GM12878 (cell line): ENCODE measurements at regions not wholly inside any gene's neighbourhood (a gene's known extent, or its start where the extent isn't known, plus 50 kb on each side); places are given as distances from the start of the nearest gene placed in this dataset.

ENCODE experiments used
- ASH2L ChIP-seq: fragments of 300-600, 200-600 bp; sonication (generic); IDR thresholded peaks from 2 replicates; pipeline ENCODE4 v1.6.1; 2017; ENCODE audit warnings: low read depth, mild to moderate bottlenecking, borderline replicate concordance
- ATF2 ChIP-seq: IDR thresholded peaks from 2 replicates; pipeline ENCODE4 v1.6.1; 2012; ENCODE audit warnings: low read length, inconsistent platforms
- BACH1 ChIP-seq: fragments of 450-650 bp; IDR thresholded peaks from 2 replicates; pipeline ENCODE4 v1.6.1; 2017; ENCODE audit warnings: mild to moderate bottlenecking, borderline replicate concordance
- CBX5 ChIP-seq: sonication (generic); IDR thresholded peaks from 2 replicates; pipeline ENCODE4 v1.6.1; 2016; ENCODE audit warnings: low read depth, moderate library complexity, mild to moderate bottlenecking, inconsistent platforms
- CHD1 ChIP-seq: IDR thresholded peaks from 2 replicates; pipeline ENCODE4 v1.6.1; 2012; ENCODE audit warnings: low read depth, low read length, improper control_type of control experiment
- E2F4 ChIP-seq: IDR thresholded peaks from 2 replicates; pipeline ENCODE4 v1.6.1; 2012; ENCODE audit warnings: low read depth, low read length, improper control_type of control experiment
- E4F1 ChIP-seq: fragments of 450-650 bp; IDR thresholded peaks from 2 replicates; pipeline ENCODE4 v1.6.1; 2018; ENCODE audit warnings: borderline replicate concordance, mild to moderate bottlenecking; ENCODE audit not compliant: partially characterized antibody
- EED ChIP-seq: sonication (generic); IDR thresholded peaks from 2 replicates; pipeline ENCODE4 v1.6.1; 2016; ENCODE audit warnings: antibody characterized with exemption, low read depth
- ETV6 ChIP-seq, 2 experiments: fragments of 450-650 bp in 1 of 2; IDR thresholded peaks in 1 of 2; conservative IDR thresholded peaks in 1 of 2; 2 replicates each; pipeline ENCODE4 v1.6.1; 2014; ENCODE audit warnings: antibody characterized with exemption in 1 of 2, borderline replicate concordance in 1 of 2, low read depth in 1 of 2, mild to moderate bottlenecking in 1 of 2, moderate library complexity in 1 of 2
- GATAD2B ChIP-seq: fragments of 450-650 bp; conservative IDR thresholded peaks from 2 replicates; pipeline ENCODE4 v1.6.1; 2017; ENCODE audit warnings: low read depth, mild to moderate bottlenecking, moderate library complexity
- HDAC6 ChIP-seq: fragments of 200-600 bp; sonication (generic); IDR thresholded peaks from one replicate; pipeline ENCODE4 v1.8.0; 2017; ENCODE audit warnings: antibody characterized with exemption; ENCODE audit not compliant: unreplicated experiment
- IKZF1 ChIP-seq: fragments of 450-650 bp; conservative IDR thresholded peaks from 2 replicates; pipeline ENCODE4 v1.6.1; 2017; ENCODE audit warnings: antibody characterized with exemption, mild to moderate bottlenecking
- IKZF2 ChIP-seq, 2 experiments: fragments of 450-650 bp; IDR thresholded peaks; 2 replicates each; pipeline ENCODE4 v1.6.1; 2017; ENCODE audit warnings: mild to moderate bottlenecking in 2 of 2, moderate library complexity in 2 of 2
- MXI1 ChIP-seq: fragments of 150-350 bp; IDR thresholded peaks from 2 replicates; pipeline ENCODE4 v1.6.1; 2011; ENCODE audit warnings: low read depth, mild to moderate bottlenecking, inconsistent platforms, low read length, improper control_type of control experiment
- RAD21 ChIP-seq: IDR thresholded peaks from 2 replicates; pipeline ENCODE4 v1.6.1; 2011; ENCODE audit warnings: mild to moderate bottlenecking, low read depth, low read length, moderate library complexity; ENCODE audit not compliant: insufficient read depth
- RAD51 ChIP-seq: fragments of 450-650 bp; IDR thresholded peaks from 2 replicates; pipeline ENCODE4 v1.6.1; 2016; ENCODE audit warnings: moderate library complexity, mild to moderate bottlenecking, inconsistent platforms
- RUNX3 ChIP-seq: IDR thresholded peaks from 2 replicates; pipeline ENCODE4 v1.6.1; 2012; ENCODE audit warnings: low read length, inconsistent platforms
- SUPT20H ChIP-seq: IDR thresholded peaks from 2 replicates; pipeline ENCODE4 v1.6.1; 2011; ENCODE audit warnings: low read depth, mild to moderate bottlenecking, low read length, moderate library complexity, borderline replicate concordance; ENCODE audit not compliant: control insufficient read depth
- TBL1XR1 ChIP-seq: IDR thresholded peaks from 2 replicates; pipeline ENCODE4 v1.6.1; 2012; ENCODE audit warnings: low read depth, low read length, improper control_type of control experiment
- ZNF217 ChIP-seq: fragments of 450-650 bp; IDR thresholded peaks from 2 replicates; pipeline ENCODE4 v1.6.1; 2017; ENCODE audit warnings: antibody characterized with exemption, mild to moderate bottlenecking
- ZNF687 ChIP-seq: fragments of 450-650 bp; IDR thresholded peaks from 2 replicates; pipeline ENCODE4 v1.6.1; 2017; ENCODE audit warnings: mild to moderate bottlenecking, moderate library complexity

GRCh38 chr6:159106627-159107241 is 61.9 kb upstream of the TAGAP start (continued):
- TF ChIP-seq E2F4: no peak
- no peak for TF ChIP-seq ASH2L
- TF ChIP-seq GATAD2B: no peak
- TF ChIP-seq ETV6 (conservative IDR thresholded peaks at IDR 0.05 in 1 of 2, IDR thresholded peaks at IDR 0.05 in 1 of 2; ENCODE audit: borderline replicate concordance in 1 of 2, low read depth in 1 of 2): peak in 1 of 2 experiments; percentile 56; a peak in 1 of 4 replicates
- no peak for TF ChIP-seq ZNF217
- peak; percentile 57 for TF ChIP-seq IKZF1
- 0 out of 2 replicates have a peak, but pooled peaks have one; percentile 40 for TF ChIP-seq ATF2
- TF ChIP-seq MXI1: no peak
- peak; percentile 28 for TF ChIP-seq EED
- peak; percentile 47; the same call in 1 of the 2 replicates for TF ChIP-seq TBL1XR1
- no peak for TF ChIP-seq CHD1
- no peak for TF ChIP-seq RAD21
- peak; percentile 68 for TF ChIP-seq RUNX3
- no peak for TF ChIP-seq CBX5
- TF ChIP-seq E4F1: peak; percentile 22
- TF ChIP-seq ZNF687: no peak; the same call in 1 of the 2 replicates
- TF ChIP-seq RAD51: no peak
- TF ChIP-seq HDAC6: no peak
- no peak for TF ChIP-seq SUPT20H
- TF ChIP-seq BACH1: no peak
- peak; percentile 31 to 56; a peak in 1 of 4 replicates for TF ChIP-seq IKZF2 (IDR thresholded peaks at IDR 0.05)
